Adrenal gland (tissue), 9 donors: ENCODE measurements at regions not wholly inside any gene's neighbourhood (a gene's known extent, or its start where the extent isn't known, plus 50 kb on each side); places are given as distances from the start of the nearest gene placed in this dataset.

ENCODE experiments used
- DNase-seq, 7 donors: peaks; one replicate each; pipeline ENCODE4 v3.0.0-alpha.2; 2019 to 2020
- H3K27ac ChIP-seq, 5 donors: fragments of 200-600 bp; sonication (generic) in 4 of 5; 1 replicate in 3 of 5; 2 replicates in 2 of 5; pipeline versions ENCODE4 v1.5.1 to v1.8.0; 2016 to 2020; ENCODE audit warnings: mild to moderate bottlenecking in 1 of 5
- H3K27me3 ChIP-seq: fragments of 200-600 bp; 2 replicates; pipeline ENCODE4 v1.8.0; 2021
- H3K36me3 ChIP-seq, 2 donors: fragments of 200-600 bp; replicated peaks in 1 of 2; 1 replicate in 1 of 2; 2 replicates in 1 of 2; pipeline versions ENCODE4 v1.5.1 to v1.8.0; 2018 to 2022
- H3K4me1 ChIP-seq, 2 donors: fragments of 200-600 bp; replicated peaks in 1 of 2; 1 replicate in 1 of 2; 2 replicates in 1 of 2; pipeline versions ENCODE4 v1.5.1 to v1.8.0; 2018 to 2021
- H3K4me3 ChIP-seq, 4 donors: fragments of 200-600 bp; sonication (generic) in 3 of 4; one replicate each; pipeline ENCODE4 v1.5.1; 2016 to 2018
- H3K9me3 ChIP-seq, 3 donors: fragments of 200-600 bp; sonication (generic) in 1 of 3; replicated peaks in 1 of 3; 1 replicate in 2 of 3; 2 replicates in 1 of 3; pipeline versions ENCODE4 v1.5.1 to v1.8.0; 2016 to 2021
- POLR2A ChIP-seq, 2 donors: fragments of 450-650 bp; IDR thresholded peaks; one replicate each; pipeline ENCODE4 v1.6.1; 2017; ENCODE audit warnings: antibody characterized with exemption in 2 of 2, mild to moderate bottlenecking in 2 of 2, moderate library complexity in 1 of 2
- WGBS, 4 donors: extraction: QIAGEN DNeasy Blood & Tissue Kit in 2 of 4; methylation state at CpG; one replicate each; pipeline versions ENCODE4 v1.1.5 to v1.1.7; 2013 to 2017; 5-methylcytosine and 5-hydroxymethylcytosine counted together
- intact Hi-C, 2 donors: fragments of 100-400 bp; cut with DNase I; formaldehyde crosslinking; loops; one replicate each; pipeline versions ENCODE4 v1.14.1 to v1.15.0; 2022 to 2023
- TF ChIP-seq, protein P1 (sequence below), 6 experiments: fragments of 450-650 bp in 4 of 6; fragments of 200-600 bp in 2 of 6; sonication (generic) in 1 of 6; IDR thresholded peaks; 1 replicate in 5 of 6; 2 replicates in 1 of 6; pipeline versions ENCODE4 v1.5.1 to v1.8.0; 2016 to 2021; ENCODE audit warnings: antibody characterized with exemption in 6 of 6, mild to moderate bottlenecking in 2 of 6, moderate library complexity in 1 of 6
- donor health status: healthy with polysubstance abuse.
- donor health status: Bipolar disorder and iron deficiency.
- donor health status: DM: yes; HTN: yes; CAD: no.
- donor health status: DM: no; HTN: no; CAD: no.
- donor health status: DM: no; HTN: no; CAD: no.

DNA sequence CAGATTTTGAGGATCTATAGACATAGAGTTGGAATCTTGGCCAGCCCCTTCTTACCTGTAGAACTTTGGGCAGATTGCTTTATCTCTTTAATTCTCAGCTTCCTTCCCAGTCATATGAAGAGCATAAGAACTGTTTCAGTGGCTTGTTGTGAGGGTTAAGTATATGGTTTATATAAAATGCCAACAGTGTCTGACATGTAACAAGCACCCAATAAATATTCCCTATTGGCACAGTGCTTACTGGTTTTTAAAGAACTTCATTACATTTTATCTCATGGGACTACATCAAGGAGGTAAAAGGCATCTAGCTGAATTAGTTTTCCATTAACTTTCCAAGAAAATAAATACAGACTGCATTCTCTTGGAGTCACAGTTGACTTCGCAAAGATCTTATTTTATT lies 106.7 kb upstream of the LIMCH1 start:
- intact Hi-C loops: loop anchor here in 1 of 2 donors (10.0 kb wide), 1 partner anchor 214 kb away; no protein-coding TSS in a partner anchor
- Histone ChIP-seq H3K9me3 (no peaks in the 10 kb centered on the region), H3K4me3 (no peak overlapping the region), H3K27ac (no peak overlapping the region), H3K36me3 (no peaks in the 10 kb centered on the region), H3K4me1 (peaks cover 19 to 48% of the 10 kb centered on the region in 2 donors), H3K27me3 (no peaks in the 10 kb centered on the region)
- no peak for DNase-seq
- WGBS, 4 donors: 91 to 100% (median 94%) methylated on average over 1 of the region's 1 CpG
- TF ChIP-seq POLR2A (IDR thresholded peaks at IDR 0.05): no peak
- TF ChIP-seq, protein P1, sequence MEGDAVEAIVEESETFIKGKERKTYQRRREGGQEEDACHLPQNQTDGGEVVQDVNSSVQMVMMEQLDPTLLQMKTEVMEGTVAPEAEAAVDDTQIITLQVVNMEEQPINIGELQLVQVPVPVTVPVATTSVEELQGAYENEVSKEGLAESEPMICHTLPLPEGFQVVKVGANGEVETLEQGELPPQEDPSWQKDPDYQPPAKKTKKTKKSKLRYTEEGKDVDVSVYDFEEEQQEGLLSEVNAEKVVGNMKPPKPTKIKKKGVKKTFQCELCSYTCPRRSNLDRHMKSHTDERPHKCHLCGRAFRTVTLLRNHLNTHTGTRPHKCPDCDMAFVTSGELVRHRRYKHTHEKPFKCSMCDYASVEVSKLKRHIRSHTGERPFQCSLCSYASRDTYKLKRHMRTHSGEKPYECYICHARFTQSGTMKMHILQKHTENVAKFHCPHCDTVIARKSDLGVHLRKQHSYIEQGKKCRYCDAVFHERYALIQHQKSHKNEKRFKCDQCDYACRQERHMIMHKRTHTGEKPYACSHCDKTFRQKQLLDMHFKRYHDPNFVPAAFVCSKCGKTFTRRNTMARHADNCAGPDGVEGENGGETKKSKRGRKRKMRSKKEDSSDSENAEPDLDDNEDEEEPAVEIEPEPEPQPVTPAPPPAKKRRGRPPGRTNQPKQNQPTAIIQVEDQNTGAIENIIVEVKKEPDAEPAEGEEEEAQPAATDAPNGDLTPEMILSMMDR (IDR thresholded peaks at IDR 0.05): no peak

DNA sequence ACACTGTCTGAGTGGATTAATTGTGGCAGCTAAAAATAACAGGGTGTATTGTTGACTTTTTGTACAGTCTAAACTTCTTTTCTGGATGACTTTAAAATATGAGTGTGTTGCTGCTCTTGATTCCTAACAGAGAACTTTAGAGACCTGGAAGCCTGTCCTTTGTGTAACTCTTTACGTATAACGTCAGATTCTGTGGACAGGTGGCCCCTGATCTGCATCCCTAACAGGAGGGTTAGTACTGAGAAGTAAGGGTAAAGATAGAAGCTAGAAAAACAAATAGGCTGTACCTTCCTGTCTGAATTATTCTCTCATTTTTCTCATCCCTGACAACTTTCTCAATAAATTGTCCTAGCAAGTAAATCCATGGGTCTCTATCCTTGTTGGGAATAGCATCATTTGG lies 105.7 kb upstream of the LIMCH1 start:
- no peak for TF ChIP-seq POLR2A (IDR thresholded peaks at IDR 0.05)
- TF ChIP-seq, protein P1 (IDR thresholded peaks at IDR 0.05): no peak
- WGBS, 4 donors: 90 to 100% (median 93%) methylated on average over 2 of the region's 2 CpGs
- H3K36me3 ChIP-seq: no peaks in the 10 kb centered on the region
- H3K4me3 ChIP-seq: no peak overlapping the region
- peaks cover 14 to 48% of the 10 kb centered on the region in 2 donors for H3K4me1 ChIP-seq
- intact Hi-C loops: loop anchor here in 1 of 2 donors (10.0 kb wide), 1 partner anchor 213 kb away; no protein-coding TSS in a partner anchor
- no peak for DNase-seq
- no peak overlapping the region for H3K27ac ChIP-seq
- no peaks in the 10 kb centered on the region for H3K9me3 ChIP-seq
- no peaks in the 10 kb centered on the region for H3K27me3 ChIP-seq

DNA sequence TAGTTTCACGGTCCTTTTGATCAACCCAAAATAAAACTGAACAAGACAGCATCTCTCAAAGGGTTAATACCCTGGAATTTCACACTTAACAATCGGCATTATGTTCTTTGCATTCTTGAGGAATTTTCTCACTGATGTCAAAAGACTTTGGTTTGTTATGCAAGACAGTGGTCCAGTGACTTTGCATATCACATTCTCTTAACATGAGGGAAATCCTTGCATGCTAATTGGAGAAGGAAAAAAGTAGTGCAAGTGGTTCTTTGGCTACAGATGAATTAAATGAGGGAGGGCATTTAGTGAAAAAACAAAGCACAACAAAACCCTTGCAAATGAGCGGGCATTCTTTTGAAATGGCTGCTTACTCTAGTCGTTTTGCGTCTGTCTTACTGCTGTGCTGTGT lies 105.1 kb upstream of the LIMCH1 start:
- H3K27ac ChIP-seq: no peak overlapping the region
- H3K4me1 ChIP-seq: peaks cover 15 to 48% of the 10 kb centered on the region in 2 donors
- TF ChIP-seq, protein P1 (IDR thresholded peaks at IDR 0.05): no peak
- no peak for TF ChIP-seq POLR2A (IDR thresholded peaks at IDR 0.05)
- no peaks in the 10 kb centered on the region for H3K9me3 ChIP-seq
- H3K27me3 ChIP-seq: no peaks in the 10 kb centered on the region
- no peak overlapping the region for H3K4me3 ChIP-seq
- WGBS, 4 donors: 76 to 80% (median 79%) methylated on average over 5 of the region's 5 CpGs
- DNase-seq: no peak
- intact Hi-C loops: loop anchor here in 1 of 2 donors (10.0 kb wide), 1 partner anchor 212 kb away; no protein-coding TSS in a partner anchor
- no peaks in the 10 kb centered on the region for H3K36me3 ChIP-seq

DNA sequence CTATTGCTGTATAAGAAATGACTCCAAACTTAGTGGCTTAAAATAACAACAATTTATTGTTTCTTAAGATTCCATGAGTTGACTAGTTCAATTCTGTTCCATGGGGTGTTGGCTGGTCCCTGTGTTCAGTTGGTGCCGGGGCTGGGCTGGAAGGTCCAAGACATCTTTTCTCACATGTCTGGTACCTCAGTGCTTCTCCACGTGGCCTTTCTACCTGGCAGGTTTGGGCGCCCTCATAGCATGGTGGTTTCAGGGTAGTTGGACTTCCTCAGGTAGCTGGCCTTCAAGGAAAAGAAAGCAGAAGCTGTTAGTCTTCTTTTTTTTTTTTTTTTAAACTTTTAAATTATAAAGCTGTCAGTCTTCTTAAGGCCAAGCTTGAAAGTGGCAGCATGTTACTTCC lies 104.6 kb upstream of the LIMCH1 start:
- intact Hi-C loops: loop anchor here in 1 of 2 donors (10.0 kb wide), 1 partner anchor 211 kb away; no protein-coding TSS in a partner anchor
- peaks cover 12 to 46% of the 10 kb centered on the region in 2 donors for H3K4me1 ChIP-seq
- H3K27ac ChIP-seq: no peak overlapping the region
- no peaks in the 10 kb centered on the region for H3K27me3 ChIP-seq
- H3K9me3 ChIP-seq: no peaks in the 10 kb centered on the region
- no peak for DNase-seq
- H3K36me3 ChIP-seq: no peaks in the 10 kb centered on the region
- no peak for TF ChIP-seq POLR2A (IDR thresholded peaks at IDR 0.05)
- TF ChIP-seq, protein P1 (IDR thresholded peaks at IDR 0.05): no peak
- H3K4me3 ChIP-seq: no peak overlapping the region
- WGBS, 4 donors: 81 to 89% (median 84%) methylated on average over 3 of the region's 3 CpGs
